Common myeloid progenitor, CD34-positive (primary cell): ENCODE measurements at regions not wholly inside any gene's neighbourhood (a gene's known extent, or its start where the extent isn't known, plus 50 kb on each side); places are given as distances from the start of the nearest gene placed in this dataset.

Source experiments
- CTCF ChIA-PET: fragments of 350-600 bp; sonication (Branson Sonifier 250); formaldehyde crosslinking; loops from one replicate; lab custom pipeline; 2021; ENCODE audit warnings: antibody characterized with exemption; lab: Charles Lee
- POLR2A ChIA-PET: fragments of 350-600 bp; sonication (Branson Sonifier 250); formaldehyde crosslinking; loops from one replicate; lab custom pipeline; 2021; ENCODE audit warnings: antibody characterized with exemption; lab: Charles Lee
- DNase-seq, 3 donors: peaks; one replicate each; pipeline versions ENCODE4 v3.0.0 to v3.0.0-alpha.2; 2013
- H3K27ac ChIP-seq, 2 experiments: 1 replicate in 1 of 2; 2 replicates in 1 of 2; pipeline ENCODE4 v1.7.0; 2013; ENCODE audit warnings: inconsistent platforms in 2 of 2, low read length in 2 of 2, mild to moderate bottlenecking in 2 of 2, low read depth in 1 of 2, moderate library complexity in 1 of 2; ENCODE audit not compliant: severe bottlenecking in 2 of 2, insufficient read depth in 1 of 2, poor library complexity in 1 of 2
- H3K27me3 ChIP-seq, 5 experiments: replicated peaks in 2 of 5; 1 replicate in 3 of 5; 2 replicates in 2 of 5; pipeline versions ENCODE4 v1.6.1 to v1.7.0; 2013; ENCODE audit warnings: low read length in 4 of 5, mild to moderate bottlenecking in 2 of 5, moderate library complexity in 2 of 5, inconsistent platforms in 1 of 5; ENCODE audit not compliant: insufficient read depth in 5 of 5, control insufficient read depth in 4 of 5
- H3K36me3 ChIP-seq, 4 experiments: 1 replicate in 2 of 4; 2 replicates in 2 of 4; pipeline versions ENCODE4 v1.6.1 to v1.7.0; 2013; ENCODE audit warnings: low read length in 3 of 4, control low read depth in 1 of 4, mild to moderate bottlenecking in 1 of 4; ENCODE audit not compliant: control insufficient read depth in 4 of 4, insufficient read depth in 4 of 4
- H3K4me1 ChIP-seq, 4 experiments: 1 replicate in 3 of 4; 2 replicates in 1 of 4; pipeline versions ENCODE4 v1.6.1 to v1.7.1; 2013; ENCODE audit warnings: low read length in 3 of 4, mild to moderate bottlenecking in 3 of 4, control low read depth in 1 of 4, inconsistent platforms in 1 of 4, moderate library complexity in 1 of 4; ENCODE audit not compliant: control insufficient read depth in 4 of 4, insufficient read depth in 4 of 4; ENCODE audit errors: control extremely low read depth in 1 of 4
- H3K4me3 ChIP-seq, 7 experiments: 1 replicate in 4 of 7; 2 replicates in 3 of 7; pipeline versions ENCODE4 v1.5.1 to v1.7.0; 2013; ENCODE audit warnings: mild to moderate bottlenecking in 7 of 7, low read length in 6 of 7, moderate library complexity in 6 of 7, inconsistent platforms in 2 of 7, low read depth in 2 of 7, control low read depth in 1 of 7; ENCODE audit not compliant: insufficient read depth in 4 of 7, control insufficient read depth in 1 of 7; ENCODE audit errors: extremely low read depth in 1 of 7
- H3K9me3 ChIP-seq, 5 experiments: 1 replicate in 4 of 5; 2 replicates in 1 of 5; pipeline versions ENCODE4 v1.6.1 to v1.7.1; 2013; ENCODE audit warnings: low read length in 4 of 5, mild to moderate bottlenecking in 2 of 5, inconsistent platforms in 1 of 5, low read depth in 1 of 5, moderate library complexity in 1 of 5; ENCODE audit not compliant: control insufficient read depth in 4 of 5, insufficient read depth in 2 of 5; ENCODE audit errors: control extremely low read depth in 1 of 5
- WGBS: methylation state at CpG from one replicate; pipeline ENCODE4 v1.1.5; 2013; ENCODE audit not compliant: insufficient coverage; 5-methylcytosine and 5-hydroxymethylcytosine counted together

DNA sequence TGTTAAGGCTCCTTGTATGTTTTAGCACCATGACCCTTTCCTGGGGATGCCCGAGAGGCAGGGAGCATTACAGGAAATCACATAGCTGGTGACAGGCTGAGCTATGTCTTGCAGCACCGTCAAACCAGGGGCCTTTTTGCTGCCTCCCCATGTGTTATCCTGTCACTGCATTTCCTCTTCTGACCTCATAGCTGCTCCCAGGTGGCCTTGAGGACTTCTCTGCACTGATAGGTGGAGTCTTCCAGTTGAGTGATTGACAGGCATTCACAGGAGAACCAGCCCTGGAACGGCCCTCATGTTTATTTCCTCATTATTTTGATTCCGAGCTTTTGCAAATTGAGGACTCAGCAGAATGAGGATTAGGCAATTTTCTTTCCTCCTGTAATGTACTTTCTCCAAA is 349.6 kb downstream of the HAPSTR1 start:
- CTCF ChIA-PET = no interaction called here
- POLR2A ChIA-PET = no interaction called here
- Histone ChIP-seq H3K9me3 (no peaks in the 10 kb centered on the region), H3K4me3 (no peak overlapping the region), H3K27ac (no peak overlapping the region), H3K27me3 (peaks cover 0 to 2% (median 0%) of the 10 kb centered on the region in 5 experiments), H3K4me1 (no peaks in the 10 kb centered on the region), H3K36me3 (no peaks in the 10 kb centered on the region)
- DNase-seq = no peak
- WGBS = 5% methylated on average over 4 of the region's 4 CpGs

DNA sequence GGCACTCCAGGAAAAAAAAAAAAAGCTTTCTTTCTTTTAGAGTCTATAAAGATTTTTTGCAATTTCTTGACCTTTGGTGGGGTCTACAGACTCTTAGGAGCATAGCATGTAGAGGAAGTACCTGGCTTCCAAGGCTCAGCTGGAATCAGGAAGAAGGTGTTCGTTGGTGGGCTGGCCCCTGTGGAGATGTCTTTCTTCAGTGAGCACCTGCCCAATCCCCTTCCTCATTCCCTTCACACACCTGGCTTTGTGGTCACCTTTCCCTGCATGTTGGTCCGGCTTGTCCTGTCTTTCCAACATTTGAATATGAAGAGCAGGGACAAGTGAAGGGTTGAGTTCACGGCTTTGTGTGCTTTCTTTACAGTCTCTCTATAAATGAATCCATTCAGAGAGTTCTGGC is 352.4 kb downstream of the HAPSTR1 start:
- ChIA-PET CTCF (no interaction called here), POLR2A (no interaction called here)

GRCh38 chr16:9446471-9447194 is 355.2 kb downstream of the HAPSTR1 start:
- Histone ChIP-seq H3K9me3 (peaks cover 0 to 3% (median 0%) of the 10 kb centered on the region in 5 experiments), H3K4me1 (no peaks in the 10 kb centered on the region), H3K27ac (no peak overlapping the region), H3K4me3 (no peak overlapping the region), H3K27me3 (no peaks in the 10 kb centered on the region), H3K36me3 (no peaks in the 10 kb centered on the region)
- 57% methylated on average over 2 of the region's 6 CpGs for WGBS
- ChIA-PET POLR2A (no interaction called here), CTCF (no interaction called here)
- no peak for DNase-seq

More for the DNA sequence above, 352.4 kb downstream of the HAPSTR1 start:
- DNase-seq = no peak
- 69% methylated on average over 3 of the region's 3 CpGs for WGBS
- Histone ChIP-seq H3K4me1 (no peaks in the 10 kb centered on the region), H3K36me3 (no peaks in the 10 kb centered on the region), H3K4me3 (no peak overlapping the region), H3K9me3 (no peaks in the 10 kb centered on the region), H3K27ac (no peak overlapping the region), H3K27me3 (no peaks in the 10 kb centered on the region)

- Histone ChIP-seq H3K27ac (no peak overlapping the region), H3K4me1 (no peaks in the 10 kb centered on the region), H3K27me3 (no peaks in the 10 kb centered on the region), H3K36me3 (no peaks in the 10 kb centered on the region), H3K4me3 (no peak overlapping the region), H3K9me3 (peaks cover 0 to 3% (median 0%) of the 10 kb centered on the region in 5 experiments)
- POLR2A ChIA-PET = no interaction called here
- DNase-seq = no peak
- 75% methylated on average over 2 of the region's 2 CpGs for WGBS
- CTCF ChIA-PET = no interaction called here
Observed at GRCh38 chr16:9447195-9447551, 355.7 kb downstream of the HAPSTR1 start.

DNA sequence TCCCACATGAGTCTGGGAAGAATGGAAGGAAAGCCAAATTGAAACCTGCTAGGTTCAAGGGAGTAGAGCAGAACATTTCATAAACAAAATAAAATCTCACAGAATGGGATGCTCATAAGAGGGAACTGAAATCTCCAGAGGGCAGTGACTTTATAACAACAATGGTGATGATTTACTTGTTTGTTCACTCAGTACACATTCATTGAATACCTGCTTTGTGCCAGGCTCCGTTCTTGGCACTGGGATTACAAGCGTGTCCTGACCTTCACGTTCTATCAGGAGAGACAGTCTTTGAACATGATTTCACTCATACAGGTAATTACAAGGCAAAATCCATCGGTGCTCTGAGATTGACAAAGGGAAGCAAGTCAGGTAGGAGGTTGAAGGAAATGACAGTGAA is 356.3 kb downstream of the HAPSTR1 start:
- 85% methylated on average over 4 of the region's 4 CpGs for WGBS
- Histone ChIP-seq H3K4me1 (no peaks in the 10 kb centered on the region), H3K9me3 (peaks cover 0 to 3% (median 0%) of the 10 kb centered on the region in 5 experiments), H3K27me3 (no peaks in the 10 kb centered on the region), H3K27ac (no peak overlapping the region), H3K4me3 (no peak overlapping the region), H3K36me3 (no peaks in the 10 kb centered on the region)
- ChIA-PET POLR2A (no interaction called here), CTCF (no interaction called here)
- DNase-seq = no peak

- CTCF ChIA-PET = no interaction called here
Observed at GRCh38 chr16:9449597-9449996, 358.2 kb downstream of the HAPSTR1 start.

DNA sequence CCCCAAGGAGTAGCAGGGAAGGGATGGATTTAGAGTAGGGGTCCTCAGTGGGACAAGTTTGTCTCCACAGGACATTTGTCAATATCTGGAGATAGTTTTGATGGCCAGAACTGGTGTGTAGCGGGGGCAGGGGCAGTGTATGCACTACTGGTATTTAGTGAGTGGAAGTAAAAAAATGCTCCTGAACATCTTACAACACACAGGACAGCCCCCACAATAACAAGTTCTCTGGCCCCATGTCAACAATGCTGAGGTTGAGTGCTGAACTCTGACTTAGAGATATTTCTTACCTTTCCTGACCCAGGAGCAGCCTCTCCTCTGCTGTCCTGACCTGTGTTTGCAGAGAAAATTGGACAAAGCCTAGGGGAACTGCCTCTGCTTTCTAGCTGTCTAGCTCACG is 365.8 kb downstream of the HAPSTR1 start:
- Histone ChIP-seq H3K27ac (no peak overlapping the region), H3K4me3 (no peak overlapping the region), H3K27me3 (no peaks in the 10 kb centered on the region), H3K9me3 (peaks cover 0 to 4% (median 0%) of the 10 kb centered on the region in 5 experiments), H3K36me3 (no peaks in the 10 kb centered on the region), H3K4me1 (no peaks in the 10 kb centered on the region)
- no CpG with 5 or more reads among the region's 2 CpGs for WGBS
- POLR2A ChIA-PET = no interaction called here
- CTCF ChIA-PET = no interaction called here
- no peak for DNase-seq

More at GRCh38 chr16:9449597-9449996, 358.2 kb downstream of the HAPSTR1 start:
- Histone ChIP-seq H3K27ac (no peak overlapping the region), H3K36me3 (no peaks in the 10 kb centered on the region), H3K9me3 (peaks cover 0 to 4% (median 2%) of the 10 kb centered on the region in 5 experiments), H3K4me1 (no peaks in the 10 kb centered on the region), H3K27me3 (no peaks in the 10 kb centered on the region), H3K4me3 (no peak overlapping the region)
- 92% methylated on average over 3 of the region's 3 CpGs for WGBS
- POLR2A ChIA-PET = no interaction called here
- DNase-seq = no peak
